NT2/D1 (cell line): ENCODE measurements at regions not wholly inside any gene's neighbourhood (a gene's known extent, or its start where the extent isn't known, plus 50 kb on each side); places are given as distances from the start of the nearest gene placed in this dataset.

ENCODE experiments used
- DNase-seq: peaks from one replicate; pipeline ENCODE4 v3.0.0-alpha.2; 2011; ENCODE audit warnings: low read depth, low spot score
- H3K27me3 ChIP-seq: 2 replicates; pipeline ENCODE4 v1.6.0; 2011; ENCODE audit warnings: mild to moderate bottlenecking; ENCODE audit not compliant: insufficient read length, insufficient read depth
- H3K36me3 ChIP-seq: 2 replicates; pipeline ENCODE4 v1.6.1; 2011; ENCODE audit warnings: mild to moderate bottlenecking, low read length, mixed read lengths; ENCODE audit not compliant: insufficient read depth, insufficient read length
- H3K4me1 ChIP-seq: 2 replicates; pipeline ENCODE4 v1.5.1; 2011; ENCODE audit not compliant: insufficient read depth, insufficient read length
- H3K4me3 ChIP-seq: 2 replicates; pipeline ENCODE4 v1.5.1; 2011; ENCODE audit warnings: low read depth; ENCODE audit not compliant: insufficient read length
- H3K9ac ChIP-seq: 2 replicates; pipeline ENCODE4 v1.6.0; 2011; ENCODE audit warnings: low read depth; ENCODE audit not compliant: insufficient read length
- H3K9me3 ChIP-seq: 2 replicates; pipeline ENCODE4 v1.5.1; 2011; ENCODE audit warnings: mild to moderate bottlenecking, low read length; ENCODE audit not compliant: insufficient read depth
- SUZ12 ChIP-seq: IDR thresholded peaks from 2 replicates; pipeline ENCODE4 v1.6.1; 2011; ENCODE audit not compliant: insufficient read length, insufficient read depth; ENCODE audit errors: extremely low read depth
- YY1 ChIP-seq: IDR thresholded peaks from 2 replicates; pipeline ENCODE4 v1.6.1; 2011; ENCODE audit not compliant: insufficient read length, insufficient read depth
- ZNF274 ChIP-seq: IDR thresholded peaks from 2 replicates; pipeline ENCODE4 v1.6.1; 2011; ENCODE audit warnings: mild to moderate bottlenecking, low read depth, low read length

DNA sequence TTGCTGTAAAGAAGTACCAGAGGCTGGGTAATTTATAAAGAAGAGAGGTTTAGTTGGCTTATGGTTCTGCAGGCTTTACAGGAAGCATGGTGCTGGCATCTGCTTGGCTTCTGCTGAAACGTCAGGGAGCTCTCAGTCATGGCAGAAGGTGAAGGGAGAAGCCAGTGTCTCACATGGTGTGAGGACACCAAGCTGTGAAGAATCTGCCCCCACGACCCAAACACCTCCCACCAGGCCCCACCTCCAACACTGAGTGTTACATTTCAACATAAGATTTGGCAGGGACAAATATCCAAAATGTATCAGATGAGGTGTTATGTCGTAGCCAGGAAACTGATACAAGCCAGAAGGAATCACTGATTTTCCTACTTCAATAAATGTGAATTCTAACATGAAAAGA is 136.5 kb downstream of the CYSLTR2 start:
- no peaks in the 10 kb centered on the region for H3K27me3 ChIP-seq
- no peak for DNase-seq
- H3K4me1 ChIP-seq, result no peaks in the 10 kb centered on the region
- H3K36me3 ChIP-seq, result no peaks in the 10 kb centered on the region
- no peak overlapping the region for H3K4me3 ChIP-seq
- no peak overlapping the region for H3K9ac ChIP-seq
- no peak for TF ChIP-seq YY1
- no peaks in the 10 kb centered on the region for H3K9me3 ChIP-seq

DNA sequence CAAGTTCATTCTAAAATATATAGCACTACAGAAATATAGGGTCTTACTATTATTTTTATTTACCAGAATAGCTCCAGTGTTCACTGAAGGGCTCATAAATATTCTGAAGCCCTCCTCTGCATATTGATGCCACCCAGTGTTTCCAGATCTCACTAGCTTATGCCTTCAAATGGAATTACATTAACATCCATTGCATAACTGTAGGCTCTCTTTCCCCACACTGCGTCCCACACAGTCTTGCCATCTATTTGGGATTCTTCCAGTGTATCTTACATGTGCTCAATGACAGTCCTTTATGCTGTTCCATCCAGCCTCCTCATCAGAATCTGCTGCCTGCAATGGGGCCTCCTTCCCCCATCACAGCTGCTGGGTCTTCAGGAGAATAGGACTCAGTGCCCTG is 137.2 kb downstream of the CYSLTR2 start:
- Histone ChIP-seq H3K36me3 (no peaks in the 10 kb centered on the region), H3K4me3 (no peak overlapping the region), H3K9ac (no peak overlapping the region), H3K4me1 (no peaks in the 10 kb centered on the region), H3K9me3 (no peaks in the 10 kb centered on the region), H3K27me3 (no peaks in the 10 kb centered on the region)
- TF ChIP-seq ZNF274 (no peak), YY1 (no peak), SUZ12 (no peak)
- no peak for DNase-seq

DNA sequence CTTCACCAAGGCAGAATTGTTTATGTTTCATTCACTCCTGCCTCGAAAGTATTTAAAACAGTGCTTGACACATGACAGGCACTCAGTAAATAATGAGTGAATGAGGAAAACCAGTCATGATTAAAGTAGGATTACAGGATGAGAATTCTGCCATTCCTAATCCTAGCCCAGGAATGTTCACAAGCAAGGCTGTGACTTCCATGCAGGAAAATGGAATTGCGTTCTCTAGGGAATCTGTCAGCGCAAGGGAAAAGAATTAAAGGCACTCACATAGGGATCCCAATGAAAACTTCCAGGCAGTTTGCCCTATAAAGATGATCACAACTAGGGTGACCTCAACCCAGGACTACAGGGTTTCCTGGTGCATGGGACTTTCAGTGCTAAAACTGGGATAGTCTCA is 143.4 kb downstream of the CYSLTR2 start:
- no peak for DNase-seq
- Histone ChIP-seq H3K9me3 (no peaks in the 10 kb centered on the region), H3K9ac (no peak overlapping the region), H3K4me1 (no peaks in the 10 kb centered on the region), H3K4me3 (no peak overlapping the region), H3K27me3 (no peaks in the 10 kb centered on the region), H3K36me3 (no peaks in the 10 kb centered on the region)
- TF ChIP-seq SUZ12 (no peak), ZNF274 (no peak), YY1 (no peak)

DNA sequence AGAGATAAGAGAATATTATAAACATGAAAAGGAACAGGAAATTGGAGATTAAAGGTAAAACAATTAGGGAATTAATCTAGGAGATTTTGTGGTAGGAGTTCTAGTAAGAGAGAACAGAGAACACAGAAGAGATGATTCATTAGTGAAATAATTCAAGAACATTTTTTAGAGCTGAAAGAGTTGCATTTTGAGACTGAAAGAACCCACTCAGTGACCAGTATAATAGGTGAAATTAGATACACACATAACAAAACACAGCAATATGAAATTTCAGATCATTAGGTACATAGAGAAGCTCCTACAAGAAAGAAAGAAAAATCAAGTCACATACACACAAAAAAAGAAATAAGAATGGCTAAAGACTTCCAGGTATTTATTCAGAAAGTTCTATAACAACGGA is 144.0 kb downstream of the CYSLTR2 start:
- Histone ChIP-seq H3K4me1 (no peaks in the 10 kb centered on the region), H3K4me3 (no peak overlapping the region), H3K36me3 (no peaks in the 10 kb centered on the region), H3K27me3 (no peaks in the 10 kb centered on the region), H3K9me3 (no peaks in the 10 kb centered on the region), H3K9ac (no peak overlapping the region)
- TF ChIP-seq YY1, result no peak
- no peak for TF ChIP-seq SUZ12
- no peak for TF ChIP-seq ZNF274
- no peak for DNase-seq

DNA sequence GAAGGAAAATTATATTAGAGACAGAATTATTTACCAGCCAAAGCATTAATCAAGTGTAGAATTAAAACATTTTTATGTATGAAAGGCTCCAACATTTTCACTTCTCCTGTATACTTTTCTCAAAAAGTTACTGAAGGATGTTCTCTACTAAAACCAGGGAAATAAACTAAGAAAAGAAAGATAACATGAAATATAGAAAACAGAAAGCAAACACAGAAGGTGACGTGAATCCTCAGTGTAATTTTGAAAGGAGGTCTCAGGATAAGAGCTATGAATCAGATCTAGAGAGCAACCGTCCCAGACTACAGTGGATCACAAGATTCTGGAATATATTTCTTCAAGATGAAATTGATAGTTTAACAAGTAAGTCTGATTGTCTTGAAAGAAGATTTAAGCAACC is 144.5 kb downstream of the CYSLTR2 start:
- Histone ChIP-seq H3K9me3 (no peaks in the 10 kb centered on the region), H3K4me3 (no peak overlapping the region), H3K9ac (no peak overlapping the region), H3K4me1 (no peaks in the 10 kb centered on the region), H3K36me3 (no peaks in the 10 kb centered on the region), H3K27me3 (no peaks in the 10 kb centered on the region)
- no peak for TF ChIP-seq ZNF274
- TF ChIP-seq SUZ12, result no peak
- TF ChIP-seq YY1, result no peak
- DNase-seq, result no peak

DNA sequence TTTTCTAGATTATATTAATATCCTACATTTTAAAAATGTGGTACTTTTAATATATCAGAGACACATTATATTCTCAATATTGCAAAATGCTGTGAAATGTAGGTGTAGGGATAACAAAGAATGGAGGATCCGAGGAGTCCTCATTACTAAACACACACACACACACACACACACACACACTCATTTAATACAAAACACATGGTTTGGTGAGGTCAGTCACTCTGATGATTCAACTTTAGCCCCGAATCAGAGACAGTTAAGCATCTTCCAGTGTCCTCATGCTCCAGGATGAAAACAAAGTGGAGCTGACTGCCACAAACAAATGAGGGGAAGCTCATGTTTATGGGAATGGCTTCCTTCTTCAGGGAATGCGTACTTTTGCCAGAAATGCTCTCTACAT is 147.5 kb downstream of the CYSLTR2 start:
- TF ChIP-seq SUZ12 (no peak), YY1 (no peak), ZNF274 (no peak)
- no peaks in the 10 kb centered on the region for H3K9me3 ChIP-seq
- H3K9ac ChIP-seq, result no peak overlapping the region
- no peaks in the 10 kb centered on the region for H3K4me1 ChIP-seq
- no peak overlapping the region for H3K4me3 ChIP-seq
- H3K27me3 ChIP-seq, result no peaks in the 10 kb centered on the region
- no peaks in the 10 kb centered on the region for H3K36me3 ChIP-seq
- no peak for DNase-seq

DNA sequence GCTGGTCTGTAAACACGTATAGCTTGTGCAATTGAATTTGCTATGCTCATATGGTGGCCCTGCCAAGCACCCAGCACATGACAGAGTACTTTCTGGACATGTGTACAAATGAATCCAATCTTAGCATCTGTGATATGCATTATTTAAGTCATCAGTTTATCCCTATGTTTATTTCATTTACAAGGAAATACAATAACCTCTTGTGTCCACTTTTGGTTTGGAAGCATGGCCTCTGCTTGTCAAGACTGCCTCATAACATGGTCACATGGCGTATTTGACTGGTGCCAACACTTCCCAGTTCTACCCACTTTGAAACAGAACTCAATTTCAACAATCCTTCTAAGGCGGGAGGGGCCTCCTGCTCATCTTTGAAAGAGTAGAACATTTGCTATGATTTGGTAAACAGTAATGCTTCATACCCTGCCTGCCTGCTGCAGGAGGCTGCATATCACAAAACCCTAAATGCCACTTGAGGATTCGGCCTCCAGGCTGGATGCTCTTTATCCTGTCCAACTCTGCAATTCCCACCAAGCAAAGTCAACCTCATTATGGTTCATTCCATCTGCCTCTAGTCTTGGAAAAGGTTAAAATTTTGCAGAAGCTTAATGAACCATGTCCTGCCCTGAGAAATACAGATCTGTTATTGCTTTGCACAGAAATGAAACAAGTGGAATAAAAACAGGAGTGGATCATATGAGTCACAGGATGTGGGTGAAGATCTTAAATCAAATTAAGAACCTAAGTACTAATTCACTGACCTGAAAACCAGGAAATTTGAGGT is 151.3 kb downstream of the CYSLTR2 start:
- DNase-seq, result no peak
- no peaks in the 10 kb centered on the region for H3K4me1 ChIP-seq
- TF ChIP-seq YY1 (no peak), SUZ12 (no peak), ZNF274 (no peak)
- no peak overlapping the region for H3K9ac ChIP-seq
- H3K9me3 ChIP-seq, result no peaks in the 10 kb centered on the region
- H3K4me3 ChIP-seq, result no peak overlapping the region
- H3K36me3 ChIP-seq, result no peaks in the 10 kb centered on the region
- no peaks in the 10 kb centered on the region for H3K27me3 ChIP-seq

DNA sequence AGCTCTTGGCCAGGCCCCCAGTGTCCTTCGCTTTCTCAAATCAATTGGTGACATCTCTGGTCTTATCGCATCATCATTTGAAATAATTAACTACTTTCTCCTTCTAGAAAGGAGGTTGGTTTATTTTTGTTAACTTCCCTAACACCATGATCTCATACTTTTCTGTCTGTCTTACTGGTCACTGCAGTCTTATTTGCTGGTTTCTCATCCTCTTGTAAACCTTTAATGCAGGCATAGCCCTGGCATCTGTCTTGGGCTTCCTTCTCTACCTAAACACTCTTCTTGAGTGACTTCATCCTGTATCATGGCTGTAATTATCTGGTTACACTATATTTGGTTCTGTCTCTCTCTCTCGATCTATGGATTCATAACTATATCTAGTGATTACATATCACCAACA is 152.8 kb downstream of the CYSLTR2 start:
- Histone ChIP-seq H3K9me3 (no peaks in the 10 kb centered on the region), H3K9ac (no peak overlapping the region), H3K4me1 (no peaks in the 10 kb centered on the region), H3K36me3 (no peaks in the 10 kb centered on the region), H3K27me3 (no peaks in the 10 kb centered on the region), H3K4me3 (no peak overlapping the region)
- DNase-seq, result no peak
- TF ChIP-seq SUZ12, result no peak
